PFSK-1 (cell line): ENCODE measurements at regions not wholly inside any gene's neighbourhood (a gene's known extent, or its start where the extent isn't known, plus 50 kb on each side); places are given as distances from the start of the nearest gene placed in this dataset.

Source experiments
- FOXP2 ChIP-seq: optimal IDR thresholded peaks from 2 replicates; pipeline ENCODE3; 2011; ENCODE audit warnings: borderline replicate concordance, control low read depth, inconsistent platforms; ENCODE audit not compliant: insufficient read depth; ENCODE audit errors: extremely low read length, extremely low read depth
- POLR2AphosphoS5 ChIP-seq: IDR thresholded peaks from 2 replicates; pipeline ENCODE4 v1.6.1; 2012; ENCODE audit warnings: low read depth, mild to moderate bottlenecking, control low read depth, low read length, moderate library complexity
- SIN3A ChIP-seq: IDR thresholded peaks from 2 replicates; pipeline ENCODE4 v1.6.1; 2012; ENCODE audit warnings: mild to moderate bottlenecking, low read length, moderate library complexity, borderline replicate concordance; ENCODE audit not compliant: insufficient read depth
- TAF1 ChIP-seq: IDR thresholded peaks from 2 replicates; pipeline ENCODE4 v1.6.1; 2012; ENCODE audit warnings: low read length, control low read depth, borderline replicate concordance; ENCODE audit not compliant: insufficient read depth
- TF ChIP-seq, protein P1 (sequence below), 2 experiments: IDR thresholded peaks; 2 replicates each; pipeline versions ENCODE4 v1.6.1 to v1.8.0; 2011 to 2012; ENCODE audit warnings: low read depth in 2 of 2, low read length in 2 of 2, control low read depth in 1 of 2, inconsistent platforms in 1 of 2, mild to moderate bottlenecking in 1 of 2, moderate library complexity in 1 of 2; ENCODE audit not compliant: insufficient read depth in 1 of 2

- no peak for TF ChIP-seq TAF1
- TF ChIP-seq FOXP2, result no peak
- no peak for TF ChIP-seq POLR2AphosphoS5
- TF ChIP-seq SIN3A, result no peak
- TF ChIP-seq, protein P1, sequence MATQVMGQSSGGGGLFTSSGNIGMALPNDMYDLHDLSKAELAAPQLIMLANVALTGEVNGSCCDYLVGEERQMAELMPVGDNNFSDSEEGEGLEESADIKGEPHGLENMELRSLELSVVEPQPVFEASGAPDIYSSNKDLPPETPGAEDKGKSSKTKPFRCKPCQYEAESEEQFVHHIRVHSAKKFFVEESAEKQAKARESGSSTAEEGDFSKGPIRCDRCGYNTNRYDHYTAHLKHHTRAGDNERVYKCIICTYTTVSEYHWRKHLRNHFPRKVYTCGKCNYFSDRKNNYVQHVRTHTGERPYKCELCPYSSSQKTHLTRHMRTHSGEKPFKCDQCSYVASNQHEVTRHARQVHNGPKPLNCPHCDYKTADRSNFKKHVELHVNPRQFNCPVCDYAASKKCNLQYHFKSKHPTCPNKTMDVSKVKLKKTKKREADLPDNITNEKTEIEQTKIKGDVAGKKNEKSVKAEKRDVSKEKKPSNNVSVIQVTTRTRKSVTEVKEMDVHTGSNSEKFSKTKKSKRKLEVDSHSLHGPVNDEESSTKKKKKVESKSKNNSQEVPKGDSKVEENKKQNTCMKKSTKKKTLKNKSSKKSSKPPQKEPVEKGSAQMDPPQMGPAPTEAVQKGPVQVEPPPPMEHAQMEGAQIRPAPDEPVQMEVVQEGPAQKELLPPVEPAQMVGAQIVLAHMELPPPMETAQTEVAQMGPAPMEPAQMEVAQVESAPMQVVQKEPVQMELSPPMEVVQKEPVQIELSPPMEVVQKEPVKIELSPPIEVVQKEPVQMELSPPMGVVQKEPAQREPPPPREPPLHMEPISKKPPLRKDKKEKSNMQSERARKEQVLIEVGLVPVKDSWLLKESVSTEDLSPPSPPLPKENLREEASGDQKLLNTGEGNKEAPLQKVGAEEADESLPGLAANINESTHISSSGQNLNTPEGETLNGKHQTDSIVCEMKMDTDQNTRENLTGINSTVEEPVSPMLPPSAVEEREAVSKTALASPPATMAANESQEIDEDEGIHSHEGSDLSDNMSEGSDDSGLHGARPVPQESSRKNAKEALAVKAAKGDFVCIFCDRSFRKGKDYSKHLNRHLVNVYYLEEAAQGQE (IDR thresholded peaks at IDR 0.05; ENCODE audit: insufficient read depth in 1 of 2, low read depth in 2 of 2, low read length in 2 of 2), result no peak
Measured at GRCh38 chr5:93008502-93009207, 572.4 kb downstream of the NR2F1-AS1 start.

- TF ChIP-seq FOXP2 (no peak), SIN3A (no peak), POLR2AphosphoS5 (no peak), TAF1 (no peak)
- TF ChIP-seq, protein P1 (IDR thresholded peaks at IDR 0.05; ENCODE audit: insufficient read depth in 1 of 2, low read depth in 2 of 2, low read length in 2 of 2), result no peak
Measured at GRCh38 chr5:93006915-93007314, 574.1 kb downstream of the NR2F1-AS1 start.

DNA sequence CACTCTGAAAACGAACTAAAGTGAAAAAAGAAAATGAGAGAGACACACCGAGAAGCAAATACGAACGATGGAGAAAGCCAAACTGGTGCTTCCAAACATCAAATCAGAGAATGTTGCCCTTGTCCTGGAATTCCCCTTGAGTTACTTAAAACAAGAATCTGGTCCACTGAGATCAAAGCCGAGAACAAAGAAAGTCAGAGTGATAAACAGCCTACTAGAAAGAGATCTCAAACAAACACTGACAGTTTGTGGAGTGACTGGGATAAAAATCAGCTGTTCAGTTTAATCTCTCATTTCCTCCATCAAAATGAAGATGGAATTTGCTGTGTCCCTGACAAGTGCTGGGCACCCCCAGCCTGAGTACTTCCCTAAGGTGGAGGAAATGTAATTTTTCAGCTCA, 582.6 kb downstream of the NR2F1-AS1 start:
- TF ChIP-seq POLR2AphosphoS5 (no peak), FOXP2 (no peak)

DNA sequence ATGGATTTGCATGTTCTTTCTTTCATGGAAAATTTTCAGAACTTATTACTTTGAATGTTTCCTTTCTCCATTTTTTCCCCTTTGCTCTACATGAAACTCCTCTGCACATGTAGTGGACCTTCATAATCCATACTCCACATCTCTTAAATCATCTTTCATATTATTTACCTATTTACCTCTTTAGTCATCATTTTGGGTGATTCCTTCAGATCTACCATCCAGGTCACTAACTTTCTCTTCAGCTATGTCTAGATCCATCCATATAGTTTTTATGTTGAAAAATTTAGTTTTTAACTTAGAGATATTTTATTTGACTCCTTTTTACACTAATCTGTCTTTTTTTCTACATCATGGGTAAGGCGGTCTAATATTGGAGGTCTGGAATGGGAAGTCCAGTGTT, 586.6 kb downstream of the NR2F1-AS1 start:
- TF ChIP-seq FOXP2, result no peak
- TF ChIP-seq POLR2AphosphoS5, result no peak

GRCh38 chr5:92992073-92992472, 588.9 kb downstream of the NR2F1-AS1 start:
- TF ChIP-seq POLR2AphosphoS5 (no peak), SIN3A (no peak)

DNA sequence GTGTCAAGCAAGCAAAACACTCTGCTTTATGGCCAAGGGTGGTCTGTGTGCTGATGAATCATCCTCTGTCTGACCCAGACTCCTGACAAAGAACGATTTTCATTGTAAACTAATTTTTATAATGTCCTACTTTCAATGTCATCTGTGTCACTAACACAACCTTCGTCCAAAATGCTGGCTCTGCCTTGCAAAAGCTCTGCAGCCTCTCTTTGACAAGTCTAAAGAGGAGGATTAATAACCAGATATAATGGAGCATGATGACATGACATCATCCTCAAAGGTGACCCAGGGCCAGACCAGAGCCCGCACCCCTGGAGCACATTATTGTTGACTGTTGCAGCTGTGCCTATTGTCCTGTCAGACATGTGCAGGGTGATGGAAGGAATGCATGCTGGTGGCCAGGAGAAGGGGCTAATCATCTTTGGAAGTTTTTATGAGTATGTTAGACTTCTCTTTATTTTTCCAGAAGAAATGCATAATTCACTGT, 589.4 kb downstream of the NR2F1-AS1 start:
- TF ChIP-seq, protein P1 (IDR thresholded peaks at IDR 0.05; ENCODE audit: insufficient read depth in 1 of 2, low read depth in 2 of 2, low read length in 2 of 2), result no peak
- TF ChIP-seq SIN3A, result no peak
- TF ChIP-seq POLR2AphosphoS5, result no peak
- no peak for TF ChIP-seq TAF1
- no peak for TF ChIP-seq FOXP2

DNA sequence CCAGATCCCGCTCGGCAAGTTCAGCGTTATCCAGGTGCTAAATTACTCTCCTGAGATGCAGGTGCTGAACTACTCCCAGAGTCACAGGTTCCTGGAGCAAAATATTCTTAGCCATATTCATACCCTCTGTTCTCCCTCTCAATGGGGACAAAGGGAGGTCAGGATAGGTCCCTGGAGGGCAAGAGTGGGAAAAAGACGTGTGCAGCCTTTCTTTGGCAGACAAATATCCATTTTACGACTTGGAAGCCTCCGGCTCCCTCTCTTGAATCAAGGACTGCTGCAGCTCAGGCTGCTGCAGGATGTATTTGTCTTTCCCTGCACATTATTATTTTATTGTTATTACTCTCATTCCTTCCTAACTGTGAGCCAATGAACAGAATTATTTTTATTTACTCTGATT, 590.2 kb downstream of the NR2F1-AS1 start:
- no peak for TF ChIP-seq TAF1
- TF ChIP-seq, protein P1 (IDR thresholded peaks at IDR 0.05; ENCODE audit: insufficient read depth in 1 of 2, low read depth in 2 of 2, low read length in 2 of 2), result no peak
- TF ChIP-seq FOXP2, result no peak
- TF ChIP-seq POLR2AphosphoS5, result no peak
- TF ChIP-seq SIN3A, result no peak
